NCI-H1092 treated with DMSO at 0.1 percent for 48 hours (cell line): ENCODE measurements at regions not wholly inside any gene's neighbourhood (a gene's known extent, or its start where the extent isn't known, plus 50 kb on each side); places are given as distances from the start of the nearest gene placed in this dataset.
A peak's percentile ranks its signal among the peaks of the same experiment; 100 is the strongest.
"Not testable (repeated sequence)": the region's sequence is repeated elsewhere in the genome, so short reads cannot be mapped to it uniquely, and the experiment has no call there.

ENCODE experiments used
- DNase-seq: peaks from one replicate; lab custom pipeline; 2025; lab: John Stamatoyannopoulos, UW

- DNase-seq: no peak
Observed at GRCh38 chr9:129435988-129436717, 184.7 kb downstream of the C9orf50 start.

DNA sequence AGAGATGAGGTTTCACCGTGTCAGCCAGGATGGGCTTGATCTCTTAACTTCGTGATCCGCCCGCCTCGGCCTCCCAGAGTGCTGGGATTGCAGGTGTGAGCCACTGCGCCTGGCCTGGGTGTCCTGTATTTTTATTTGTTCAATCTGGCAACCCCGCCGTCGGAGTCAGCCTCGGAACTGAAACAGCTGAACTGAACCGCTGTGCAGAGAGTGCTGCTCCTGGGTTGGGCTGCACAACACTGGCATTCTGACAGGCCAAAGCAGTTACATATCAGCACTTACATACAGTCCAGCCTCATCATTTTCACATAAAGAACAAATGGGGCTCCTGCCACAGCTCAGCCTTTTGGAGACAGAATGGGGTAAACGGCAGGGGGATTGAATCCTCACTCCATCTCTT lies 185.6 kb downstream of the C9orf50 start:
- DNase-seq: no peak

- DNase-seq: no peak
Observed at GRCh38 chr9:129434187-129434586, 186.7 kb downstream of the C9orf50 start.

DNA sequence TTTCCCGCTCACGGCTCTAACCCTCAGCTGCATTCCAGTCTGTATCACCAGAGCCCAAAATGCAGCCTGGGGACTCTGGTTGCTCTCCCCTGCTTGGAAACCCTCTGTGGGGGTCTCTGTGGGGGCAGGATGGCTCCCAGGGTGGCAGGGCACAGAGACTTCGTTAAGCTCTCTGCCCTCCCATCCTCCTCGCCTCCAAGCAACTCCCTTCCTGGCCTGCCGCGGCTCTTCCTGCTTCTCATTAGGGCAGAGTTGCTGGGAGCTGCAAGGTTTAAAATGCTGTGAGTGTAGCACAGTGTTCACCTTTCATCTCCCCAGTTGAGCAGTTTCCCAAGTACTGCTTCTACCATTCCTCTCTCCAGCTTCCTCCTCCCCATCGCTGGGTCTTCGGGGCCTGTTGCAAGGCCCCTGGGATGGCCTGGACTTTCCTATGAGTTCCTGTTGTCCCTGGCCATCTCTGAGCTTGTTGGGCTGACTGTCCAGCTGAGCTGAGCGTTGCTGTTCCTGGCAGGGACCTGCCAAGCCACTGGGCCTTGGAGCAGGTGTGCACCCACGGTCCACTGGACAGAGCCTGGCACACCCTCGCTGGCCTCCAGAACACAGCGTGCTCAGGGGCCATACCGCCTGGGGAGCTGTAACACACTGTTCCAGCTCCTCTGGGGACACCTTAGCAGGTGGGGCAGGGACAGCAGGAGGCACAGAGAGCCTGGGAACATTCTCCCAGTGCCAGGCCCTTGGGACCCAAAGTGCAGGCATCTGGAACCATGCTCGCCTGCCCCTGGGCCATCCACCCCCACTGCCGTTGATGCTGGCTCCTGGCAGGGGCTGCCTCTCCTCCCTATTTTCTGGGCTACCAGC lies 188.4 kb downstream of the C9orf50 start:
- DNase-seq: peak; percentile 12

- peak; percentile 20 for DNase-seq
Observed at GRCh38 chr9:129430940-129431643, 189.8 kb downstream of the C9orf50 start.

DNA sequence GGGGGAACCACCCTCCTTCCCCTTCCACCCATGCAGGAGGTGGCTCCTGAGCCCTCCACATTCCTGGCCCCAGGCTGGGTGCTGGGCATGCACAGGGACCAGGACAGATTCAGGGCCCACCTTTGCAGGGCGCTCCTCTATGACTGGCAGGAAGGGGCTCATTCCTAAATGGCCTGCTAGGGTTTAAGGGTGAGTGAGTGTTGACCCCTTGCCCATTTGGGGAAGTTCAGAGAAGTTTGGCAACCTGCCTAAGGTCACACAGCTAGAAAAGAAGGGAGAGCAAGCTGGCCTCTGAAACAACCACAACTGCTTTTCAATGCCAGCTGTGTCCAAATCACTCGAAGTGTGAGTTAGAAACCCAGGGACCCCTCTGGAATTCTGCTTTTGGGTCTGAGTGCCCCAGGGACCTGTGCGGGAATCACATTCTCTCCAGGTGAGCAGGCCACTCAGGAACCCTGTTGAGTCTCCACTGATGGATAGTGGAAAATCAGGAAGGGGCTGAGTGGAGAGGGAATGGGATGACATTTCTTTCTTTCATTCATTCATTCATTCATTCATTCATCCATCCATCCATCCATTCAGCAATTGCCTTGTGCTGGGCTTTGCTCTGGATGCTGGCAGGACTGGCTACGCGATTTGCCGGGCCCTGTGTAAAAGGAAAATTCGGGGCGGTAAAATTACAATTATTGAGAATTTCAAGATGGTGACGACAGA lies 191.9 kb downstream of the C9orf50 start:
- no peak for DNase-seq

- no peak for DNase-seq
Observed at GRCh38 chr9:129427149-129427548, 193.8 kb downstream of the C9orf50 start.

DNA sequence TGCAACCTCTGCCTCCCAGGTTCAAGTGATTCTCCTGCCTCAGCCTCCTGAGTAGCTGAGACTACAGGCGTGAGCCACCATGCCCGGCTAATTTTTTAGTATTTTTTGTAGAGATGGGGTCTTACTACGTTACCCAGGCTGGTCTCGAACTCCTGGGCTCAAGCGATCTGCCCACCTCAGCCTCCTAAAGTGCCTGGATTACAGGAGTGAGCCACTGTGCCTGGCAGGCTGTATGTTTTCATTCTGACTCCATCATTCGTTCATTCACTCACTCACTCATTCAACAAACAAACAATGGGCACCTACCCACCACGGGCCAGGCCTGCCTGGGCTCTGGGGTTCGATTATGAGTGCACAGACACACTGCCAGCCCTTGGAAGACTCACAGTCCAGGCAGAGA lies 197.1 kb downstream of the C9orf50 start:
- DNase-seq: not testable (repeated sequence)

- no peak for DNase-seq
Observed at GRCh38 chr9:129423216-129423615, 197.7 kb downstream of the C9orf50 start.

DNA sequence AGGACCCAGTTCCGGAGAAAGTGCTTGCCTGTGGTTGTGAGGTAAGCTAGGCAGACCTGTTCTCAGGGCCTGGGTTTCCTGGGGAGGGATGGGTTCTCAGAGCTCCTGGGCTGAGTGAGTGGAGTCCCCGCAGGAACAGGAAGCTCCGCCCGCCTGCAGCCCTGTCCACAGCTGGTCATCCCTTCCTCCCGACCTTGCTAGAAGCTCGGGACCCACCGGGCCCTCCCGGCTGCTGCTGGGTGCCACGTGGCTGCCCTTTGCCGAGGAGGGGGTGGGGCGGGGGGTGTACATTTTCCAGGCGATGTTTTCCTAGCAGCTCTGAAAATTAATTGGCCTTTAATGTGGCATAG lies 198.1 kb downstream of the C9orf50 start:
- DNase-seq: no peak

DNA sequence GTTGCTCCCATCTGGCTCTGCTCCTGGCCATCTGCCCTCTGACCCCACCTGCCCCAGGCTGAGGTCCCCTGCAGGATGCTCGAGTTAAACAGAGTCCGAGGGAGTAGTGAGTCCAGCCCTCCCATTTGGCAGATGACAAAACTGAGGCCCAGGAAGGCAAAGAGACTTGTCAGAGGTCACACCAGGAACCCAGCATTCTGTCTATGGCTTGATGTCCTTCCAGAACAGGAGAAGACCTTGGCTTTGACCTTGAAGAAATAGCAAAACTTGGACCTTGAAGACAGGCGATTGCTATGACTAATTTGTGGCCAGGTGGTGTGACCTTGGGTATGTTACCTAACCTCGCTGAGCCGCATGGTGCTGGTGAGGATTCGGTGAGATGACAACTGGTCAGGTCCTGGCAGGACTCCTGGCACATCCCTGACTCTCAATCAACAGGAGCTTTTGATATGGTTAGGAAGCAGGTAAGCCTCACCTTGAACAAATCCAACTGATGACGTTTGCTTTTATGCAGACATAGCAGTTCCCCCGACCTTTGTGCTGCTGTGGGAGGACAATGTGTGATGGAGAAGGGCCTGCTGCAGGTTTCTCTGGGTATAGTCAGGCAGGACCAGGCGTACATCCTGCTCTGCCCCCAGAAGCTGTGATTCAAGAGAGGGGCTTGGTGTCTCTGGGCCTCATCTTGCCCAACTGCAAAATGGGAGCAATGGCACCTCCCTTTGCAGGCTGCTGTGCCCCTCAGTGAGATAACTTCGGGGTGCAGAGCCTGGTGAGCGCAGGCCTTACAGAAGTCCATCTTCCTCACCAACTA lies 198.7 kb downstream of the C9orf50 start:
- DNase-seq: no peak

DNA sequence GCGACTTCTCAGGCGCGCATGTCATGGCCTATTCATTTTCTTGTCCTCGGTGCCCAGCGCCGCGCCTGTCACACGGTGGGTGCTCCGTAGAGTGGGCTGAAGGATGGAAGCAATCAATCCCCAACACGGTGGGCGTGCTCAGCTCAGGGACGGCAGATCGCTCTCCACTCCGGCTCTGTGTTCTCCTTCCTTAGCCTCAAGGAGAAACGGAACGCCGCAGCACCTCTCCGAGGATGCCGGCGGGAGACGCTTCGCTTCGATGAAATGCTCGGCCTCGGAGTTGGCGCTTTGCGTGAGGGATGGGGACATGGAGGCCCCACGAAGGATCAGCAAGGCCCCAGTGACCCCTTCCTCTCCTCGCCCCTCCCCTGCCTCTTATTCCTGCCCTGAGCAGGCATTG lies 199.5 kb downstream of the C9orf50 start:
- no peak for DNase-seq

- DNase-seq: no peak
Observed at GRCh38 chr9:129420721-129421120, 200.2 kb downstream of the C9orf50 start.

DNA sequence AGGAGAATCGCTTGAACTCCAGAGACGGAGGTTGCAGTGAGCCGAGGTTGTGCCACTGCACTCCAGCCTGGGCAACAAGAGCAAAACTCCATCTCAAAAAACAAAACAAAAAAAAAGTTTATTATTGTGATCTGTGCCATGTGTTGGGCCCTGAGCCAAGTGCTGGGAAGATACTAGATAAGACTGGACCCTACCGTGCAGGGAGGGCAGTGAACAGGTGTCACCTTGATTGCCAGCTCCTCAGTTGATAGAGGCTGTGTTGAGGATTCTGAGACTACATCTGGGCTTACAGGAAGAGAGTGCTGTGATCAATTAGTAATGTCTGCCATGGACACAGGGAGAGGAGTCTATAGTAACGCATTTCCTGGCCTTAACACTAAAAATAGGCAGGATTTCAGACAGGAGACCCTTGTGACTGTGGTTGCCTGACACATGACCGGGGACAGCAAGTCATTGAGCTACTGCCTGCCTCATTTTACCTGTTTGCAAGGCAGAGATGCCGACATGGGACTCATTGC lies 201.5 kb downstream of the C9orf50 start:
- no peak for DNase-seq

DNA sequence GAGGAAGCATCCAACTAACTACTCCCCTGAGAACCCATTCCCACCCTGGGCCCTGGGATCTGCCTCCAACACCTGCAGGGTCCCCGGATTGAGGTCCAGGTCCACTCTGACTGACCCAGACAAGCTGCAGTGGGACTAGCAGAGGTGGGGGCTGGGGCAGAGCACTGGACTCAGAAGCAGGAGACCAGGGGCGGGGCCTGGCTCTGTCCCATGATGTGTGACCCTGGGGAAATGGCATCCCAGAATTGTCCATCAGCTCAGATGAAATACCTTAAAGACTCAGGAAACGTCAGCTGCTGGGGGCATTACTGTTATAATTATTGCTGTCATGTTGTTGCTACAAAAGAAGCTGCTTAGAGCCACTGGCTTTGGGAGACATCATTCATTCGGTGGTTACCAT lies 202.4 kb downstream of the C9orf50 start:
- no peak for DNase-seq

DNA sequence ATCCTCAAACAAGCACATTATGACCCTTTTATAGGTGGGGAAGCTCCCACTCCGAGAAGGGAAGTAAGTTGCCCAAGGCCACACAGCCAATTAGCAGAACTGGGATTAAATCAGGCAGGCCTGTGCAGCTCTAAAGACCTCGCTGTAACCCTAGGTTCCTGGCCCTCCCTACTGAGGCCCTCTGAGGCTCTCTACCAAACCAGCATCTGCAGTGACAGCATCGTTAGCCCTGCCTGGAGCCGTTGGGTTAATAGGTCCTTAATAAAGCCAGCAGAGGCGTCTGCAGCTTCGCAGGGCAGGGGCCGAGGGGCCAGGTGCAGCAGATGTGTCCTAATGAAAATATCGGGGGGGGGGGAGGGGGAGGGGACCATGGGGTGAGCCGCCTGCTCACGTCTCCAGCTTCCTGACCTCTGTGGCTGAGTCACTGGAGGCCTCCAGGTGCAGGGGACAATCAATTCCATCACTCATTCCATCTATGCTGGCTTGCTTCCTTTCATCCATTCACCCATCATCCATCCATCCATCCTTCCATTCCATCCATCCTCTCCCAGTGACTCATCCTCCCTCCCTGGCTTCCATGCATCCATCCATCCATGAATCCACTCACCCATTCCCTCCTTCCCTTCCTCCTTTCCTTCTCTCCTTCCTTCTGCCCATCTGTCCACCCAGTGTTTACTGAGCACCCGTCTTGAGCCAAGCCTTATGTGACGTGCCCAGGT lies 203.9 kb downstream of the C9orf50 start:
- DNase-seq: no peak

GRCh38 chr9:129415942-129416651 lies 204.8 kb downstream of the C9orf50 start:
- DNase-seq: no peak

GRCh38 chr9:129414993-129415941 lies 205.6 kb downstream of the C9orf50 start:
- DNase-seq: no peak
